ENCODE measurements at regions not wholly inside any gene's neighbourhood (a gene's known extent, or its start where the extent isn't known, plus 50 kb on each side); places are given as distances from the start of the nearest gene placed in this dataset.

- CTCF ChIA-PET = no interaction called here
- DNase-seq (ENCODE audit: low spot score) = no peak
- no peak for TF ChIP-seq CTCF (conservative IDR thresholded peaks at IDR 0.05; ENCODE audit: low read depth)
- H3K27ac ChIP-seq = no peak overlapping the region
- POLR2A ChIA-PET (ENCODE audit: low non-redundant PET) = no interaction called here
Observed at GRCh38 chr4:127179256-127180087, 453.3 kb upstream of the INTU start.

GRCh38 chr4:127181001-127181400 is 451.8 kb upstream of the INTU start:
- ChIA-PET POLR2A (ENCODE audit: low non-redundant PET) (no interaction called here), CTCF (no interaction called here)
- H3K27ac ChIP-seq = no peak overlapping the region
- TF ChIP-seq CTCF (conservative IDR thresholded peaks at IDR 0.05; ENCODE audit: low read depth) = no peak
- DNase-seq (ENCODE audit: low spot score) = no peak

- ChIA-PET POLR2A (ENCODE audit: low non-redundant PET) (no interaction called here), CTCF (no interaction called here)
- no peak for DNase-seq (ENCODE audit: low spot score)
Observed at GRCh38 chr4:127182687-127183086, 450.1 kb upstream of the INTU start.

GRCh38 chr4:127188847-127189246 is 443.9 kb upstream of the INTU start:
- H3K27ac ChIP-seq = no peak overlapping the region
- CTCF ChIA-PET = no interaction called here
- POLR2A ChIA-PET (ENCODE audit: low non-redundant PET) = no interaction called here
- no peak for TF ChIP-seq CTCF (conservative IDR thresholded peaks at IDR 0.05; ENCODE audit: low read depth)
- DNase-seq (ENCODE audit: low spot score) = no peak

More at GRCh38 chr4:127182687-127183086, 450.1 kb upstream of the INTU start:
- TF ChIP-seq CTCF (conservative IDR thresholded peaks at IDR 0.05; ENCODE audit: low read depth) = no peak
- no peak overlapping the region for H3K27ac ChIP-seq

- no peak overlapping the region for H3K27ac ChIP-seq
- ChIA-PET POLR2A (ENCODE audit: low non-redundant PET) (interaction anchor here (0.6 kb wide), 1 partner anchor 47 kb away, joined by 5 read pairs; no protein-coding TSS in a partner anchor), CTCF (no interaction called here)
- no peak for DNase-seq (ENCODE audit: low spot score)
- TF ChIP-seq CTCF (conservative IDR thresholded peaks at IDR 0.05; ENCODE audit: low read depth) = no peak
Observed at GRCh38 chr4:127194281-127194680, 438.5 kb upstream of the INTU start.

- ChIA-PET POLR2A (ENCODE audit: low non-redundant PET) (no interaction called here), CTCF (no interaction called here)
- DNase-seq (ENCODE audit: low spot score) = no peak
- no peak for TF ChIP-seq CTCF (conservative IDR thresholded peaks at IDR 0.05; ENCODE audit: low read depth)
- H3K27ac ChIP-seq = no peak overlapping the region
Observed at GRCh38 chr4:127196655-127197352, 436.0 kb upstream of the INTU start.

Measured in RWPE1 (cell line).